Breast epithelium (tissue), 3 donors: ENCODE measurements at regions not wholly inside any gene's neighbourhood (a gene's known extent, or its start where the extent isn't known, plus 50 kb on each side); places are given as distances from the start of the nearest gene placed in this dataset.

Experiments
- CTCF ChIP-seq, 3 donors: fragments of 450-650 bp; IDR thresholded peaks; one replicate each; pipeline ENCODE4 v1.5.1; 2016 to 2017; ENCODE audit warnings: antibody characterized with exemption in 3 of 3, mild to moderate bottlenecking in 3 of 3, moderate library complexity in 3 of 3
- POLR2A ChIP-seq: fragments of 450-650 bp; IDR thresholded peaks from one replicate; pipeline ENCODE4 v1.6.1; 2016; ENCODE audit warnings: antibody characterized with exemption, mild to moderate bottlenecking, moderate library complexity
- POLR2AphosphoS5 ChIP-seq, 3 donors: sonication (generic); formaldehyde crosslinking; IDR thresholded peaks; one replicate each; pipeline ENCODE4 v1.6.1; 2017; ENCODE audit warnings: antibody characterized with exemption in 3 of 3

- TF ChIP-seq POLR2A, result no peak
- no peak for TF ChIP-seq CTCF (IDR thresholded peaks at IDR 0.05)
- TF ChIP-seq POLR2AphosphoS5 (IDR thresholded peaks at IDR 0.05), result no peak
These were observed 990.2 kb downstream of the TSN start for GRCh38 chr2:122745603-122746002.
